ENCODE measurements at regions not wholly inside any gene's neighbourhood (a gene's known extent, or its start where the extent isn't known, plus 50 kb on each side); places are given as distances from the start of the nearest gene placed in this dataset.
A peak's percentile ranks its signal among the peaks of the same experiment; 100 is the strongest.

DNA sequence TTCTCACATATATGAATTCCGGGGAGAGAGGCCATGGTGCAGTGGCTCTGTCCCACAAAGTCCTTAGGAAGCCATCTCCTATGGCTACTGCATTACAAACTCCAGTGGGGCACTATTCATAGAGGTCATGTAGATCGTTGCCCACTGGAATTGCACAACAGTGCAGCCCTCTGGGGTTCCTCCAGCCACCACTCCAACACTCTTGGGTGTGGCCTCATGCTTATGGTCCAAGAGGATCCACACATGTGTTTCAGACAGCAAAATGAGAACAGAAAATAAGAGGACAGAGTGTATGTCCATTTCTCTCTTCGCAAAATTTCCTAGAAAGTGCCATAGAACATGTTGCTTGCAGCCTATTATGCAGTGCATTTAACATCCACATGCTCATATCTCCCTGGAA lies 444.2 kb upstream of the FAM241A start:
- DNase-seq (ENCODE audit: low spot score): no peak

DNA sequence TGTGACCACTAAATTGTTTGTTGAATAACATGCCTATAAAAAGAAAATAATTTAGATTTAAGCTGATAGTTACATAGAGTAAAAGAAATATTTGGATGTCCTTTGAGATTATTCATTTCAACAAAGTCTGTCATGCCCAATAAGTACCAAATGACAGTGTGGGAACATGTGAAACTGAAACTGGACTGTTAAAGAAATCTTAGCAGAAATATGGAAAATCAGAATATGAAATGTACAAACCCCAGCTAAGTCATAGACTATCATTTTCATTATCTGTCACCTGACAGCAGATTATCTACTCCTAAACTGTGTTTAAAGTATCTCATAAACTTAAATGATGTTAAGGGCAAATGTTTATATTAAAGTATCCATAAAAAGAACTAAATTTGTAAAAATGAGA lies 437.8 kb upstream of the FAM241A start:
- DNase-seq (ENCODE audit: low spot score): no peak

DNA sequence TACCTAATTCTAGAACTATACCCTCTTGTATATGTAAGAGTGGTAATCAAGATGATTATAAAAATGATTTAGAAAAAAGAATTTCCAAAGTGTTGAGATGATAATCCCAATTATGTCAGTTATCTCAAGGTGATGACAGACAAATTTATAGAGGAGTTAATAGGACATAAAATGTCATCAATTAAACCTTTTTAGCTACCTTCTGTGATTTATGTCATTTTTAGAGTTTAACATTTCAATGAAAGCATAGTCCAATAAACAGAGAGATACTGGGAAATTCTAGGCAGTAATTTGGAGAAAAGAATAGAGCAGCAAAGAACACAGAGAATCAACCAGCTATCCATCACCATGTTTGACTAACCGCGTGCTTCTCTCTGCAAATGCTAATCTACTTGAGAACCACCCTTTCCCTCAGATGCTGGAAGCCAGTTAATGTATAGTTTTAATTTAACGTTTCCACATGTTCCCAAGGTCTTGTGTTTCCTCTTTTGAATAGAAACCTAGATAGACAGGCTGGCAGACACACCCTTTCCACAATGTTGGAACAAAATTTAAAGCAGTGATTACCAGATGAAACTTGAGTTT lies 433.1 kb upstream of the FAM241A start:
- DNase-seq (ENCODE audit: low spot score): no peak

DNA sequence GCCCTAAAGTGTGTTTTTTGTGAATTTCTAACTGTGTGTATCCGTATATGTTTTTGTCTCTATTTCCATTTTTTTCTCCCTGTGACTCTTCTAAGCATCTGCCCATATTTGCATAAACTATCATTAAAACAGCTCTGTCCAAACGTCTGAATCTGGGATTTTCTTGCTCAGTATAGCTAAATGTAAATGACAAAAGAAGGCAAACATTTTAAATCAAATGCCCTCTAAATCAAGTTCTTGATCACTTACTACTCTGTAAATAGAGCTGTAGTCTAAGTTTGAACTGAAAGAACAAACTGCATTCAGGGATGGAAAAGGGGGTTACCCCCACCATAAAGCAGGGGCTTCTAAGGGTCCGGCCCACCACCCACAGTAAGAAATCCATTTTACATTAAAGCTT lies 432.0 kb upstream of the FAM241A start:
- DNase-seq (ENCODE audit: low spot score): no peak

DNA sequence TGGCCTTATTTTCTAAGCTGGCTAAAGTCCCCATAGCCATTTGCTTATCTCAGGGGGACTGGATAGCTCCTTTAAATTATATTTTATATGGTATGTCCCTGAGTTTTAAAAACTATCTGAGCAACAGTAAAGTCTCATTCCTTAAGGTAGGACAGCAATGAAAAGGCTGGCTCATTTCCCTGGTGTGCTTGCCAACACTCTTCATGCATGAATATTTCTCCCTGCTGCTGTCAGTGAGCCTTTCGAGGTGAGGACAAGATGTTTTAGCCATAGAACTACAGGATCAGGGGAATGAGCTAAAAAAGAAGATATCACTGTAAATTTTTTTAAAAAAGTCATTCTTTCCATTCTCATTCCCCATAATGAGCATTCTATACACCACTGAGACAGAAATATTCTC lies 427.3 kb upstream of the FAM241A start:
- no peak for DNase-seq (ENCODE audit: low spot score)

DNA sequence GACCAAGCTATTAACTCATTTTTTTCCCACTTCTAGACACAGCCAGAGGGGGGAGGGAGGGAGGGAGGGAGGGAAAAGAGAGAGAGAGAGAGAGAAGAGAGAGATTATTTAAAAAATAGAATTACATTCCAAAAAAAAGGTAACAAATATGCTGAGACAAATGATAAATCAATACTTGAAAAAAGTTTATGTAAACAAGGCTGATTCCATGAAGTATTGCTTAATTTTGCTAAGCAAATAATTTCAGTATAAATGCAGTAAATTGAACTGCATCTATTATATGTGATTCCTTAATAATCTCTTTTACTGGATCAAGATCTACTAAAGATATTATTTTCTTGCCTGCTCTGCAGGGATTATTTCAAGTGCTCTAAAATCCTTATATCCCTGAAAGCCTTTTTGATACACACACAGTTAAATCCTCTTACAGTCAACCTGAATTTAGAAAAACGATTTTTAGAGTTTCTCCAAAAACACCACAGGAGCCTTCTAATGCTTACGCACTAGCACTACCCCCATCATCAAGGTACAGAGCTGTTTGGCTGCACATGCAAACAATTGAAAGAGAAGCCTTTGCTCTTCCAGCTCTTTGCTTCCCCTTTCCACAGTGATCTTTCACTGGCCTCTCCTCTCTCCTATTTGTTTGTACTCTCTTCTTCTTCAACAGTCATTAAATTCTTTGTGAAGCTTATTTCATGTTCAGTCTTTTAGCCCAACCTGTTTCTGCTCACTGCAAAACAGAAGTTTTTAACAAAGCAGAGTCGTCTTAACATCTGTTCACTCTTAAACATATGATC lies 426.3 kb upstream of the FAM241A start:
- no peak for DNase-seq (ENCODE audit: low spot score)

DNA sequence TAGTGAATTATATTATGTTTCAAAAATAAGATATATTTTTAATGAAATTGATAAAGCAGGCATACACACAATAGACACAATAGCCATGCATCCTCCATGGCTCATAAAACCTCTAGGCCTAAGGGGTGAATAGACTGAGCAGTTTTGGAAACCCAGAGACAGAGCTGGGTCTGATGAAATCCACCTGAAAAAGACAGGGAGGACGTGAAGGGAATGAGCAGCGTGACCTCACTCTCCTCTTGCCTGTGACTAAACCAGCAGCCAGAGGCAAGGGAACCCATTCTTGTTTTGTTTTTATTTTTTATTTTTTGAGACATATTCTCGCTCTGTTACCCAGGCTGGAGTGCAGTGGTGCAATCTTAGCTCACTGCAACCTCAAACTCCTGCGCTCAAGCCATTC lies 424.4 kb upstream of the FAM241A start:
- no peak for DNase-seq (ENCODE audit: low spot score)

DNA sequence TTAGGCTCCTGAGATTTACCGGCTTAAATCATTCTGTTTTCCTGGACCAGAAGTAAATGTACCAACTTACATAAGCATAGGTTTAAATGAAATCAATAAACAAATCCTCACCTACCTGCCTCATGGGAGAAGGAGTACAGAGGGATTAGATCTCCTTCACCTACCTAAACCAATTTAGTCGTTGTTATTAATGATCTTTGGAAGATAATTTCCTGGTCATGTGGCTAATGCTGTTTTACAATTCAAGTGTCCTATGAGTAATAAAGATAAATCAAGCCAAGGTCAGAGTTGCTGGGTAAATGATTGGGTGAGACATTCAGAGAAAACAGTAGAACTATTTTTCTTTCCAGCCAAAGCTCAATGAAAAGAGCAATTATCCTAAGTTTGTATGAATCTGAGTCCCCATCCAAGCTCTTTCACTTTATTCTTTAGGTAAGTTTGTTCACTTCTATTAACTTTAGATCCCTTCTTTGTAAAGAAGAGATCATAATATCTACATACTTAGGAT lies 423.0 kb upstream of the FAM241A start:
- no peak for DNase-seq (ENCODE audit: low spot score)

DNA sequence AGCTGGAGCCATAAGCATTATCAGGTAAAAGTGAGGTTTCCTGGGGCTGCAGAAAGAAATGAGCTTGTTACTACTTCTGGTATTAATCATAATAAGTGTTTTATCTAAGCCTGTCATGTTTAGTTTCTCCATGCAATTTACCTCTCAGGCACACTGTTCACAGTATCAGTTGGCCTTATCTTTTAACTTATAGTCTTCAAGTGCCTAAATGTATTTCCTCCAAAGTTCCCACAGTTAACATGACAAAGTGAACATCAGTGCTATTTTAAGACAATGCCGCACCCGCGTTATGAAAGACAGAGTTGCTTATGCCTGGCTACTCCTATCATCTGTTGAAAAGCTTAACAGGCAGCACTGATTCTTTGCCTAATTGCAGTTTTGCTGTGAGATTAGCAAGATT lies 408.7 kb upstream of the FAM241A start:
- DNase-seq (ENCODE audit: low spot score): no peak

DNA sequence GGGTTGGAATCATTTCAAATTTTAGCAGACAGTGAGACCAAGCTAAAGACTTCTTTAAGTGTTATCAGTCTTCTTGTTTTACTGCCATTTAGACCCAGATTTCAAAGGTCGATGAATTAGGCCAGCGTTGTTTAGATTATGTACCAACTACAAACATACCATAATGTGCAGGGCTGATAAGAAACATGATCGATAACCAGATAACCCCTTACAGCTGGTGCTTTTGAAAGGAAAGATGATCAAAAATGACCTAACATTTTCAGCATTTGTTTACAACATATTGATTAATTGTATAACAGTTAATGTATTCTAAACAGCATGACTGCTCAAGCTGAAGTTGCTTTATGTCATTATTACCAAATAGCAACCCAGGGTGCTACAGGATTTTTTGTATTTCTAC lies 400.4 kb upstream of the FAM241A start:
- DNase-seq (ENCODE audit: low spot score): no peak

DNA sequence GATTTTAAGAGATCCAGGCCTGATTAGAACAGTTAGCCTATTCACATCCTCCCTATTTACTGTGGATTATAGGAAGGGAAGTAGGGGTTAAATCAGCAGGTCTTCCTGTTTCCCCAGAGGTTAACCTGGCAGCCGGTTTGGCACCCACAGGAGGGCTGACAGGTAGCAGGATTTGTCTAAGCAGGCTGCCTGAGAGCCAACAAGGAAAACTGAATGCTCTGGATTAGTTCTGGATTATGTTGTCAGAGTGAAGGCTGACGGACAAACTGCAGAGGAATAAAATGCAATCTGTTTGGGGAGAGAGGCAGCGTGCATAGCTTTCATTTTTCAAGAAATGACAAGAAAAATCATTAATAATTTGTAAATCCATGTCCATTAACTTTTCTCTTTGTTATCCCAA lies 397.1 kb upstream of the FAM241A start:
- no peak for DNase-seq (ENCODE audit: low spot score)

DNA sequence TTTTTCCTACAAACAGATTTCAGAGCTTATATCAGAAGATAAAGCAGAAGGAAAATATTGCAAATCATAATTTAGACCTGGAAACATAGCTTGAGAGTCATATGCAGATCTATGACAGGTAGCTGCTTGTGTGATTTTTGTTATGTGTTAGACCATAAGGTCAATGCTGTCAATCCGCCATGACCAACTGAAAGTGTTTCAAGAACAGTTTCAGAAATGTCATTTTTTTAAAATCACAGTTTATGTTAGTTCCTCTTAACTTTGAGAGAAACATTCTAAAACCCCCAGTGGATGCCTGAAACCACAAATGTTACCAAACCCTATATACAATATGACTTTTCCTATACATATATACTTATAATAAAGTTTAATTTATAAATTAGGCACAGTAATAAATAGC lies 391.3 kb upstream of the FAM241A start:
- DNase-seq (ENCODE audit: low spot score): no peak

DNA sequence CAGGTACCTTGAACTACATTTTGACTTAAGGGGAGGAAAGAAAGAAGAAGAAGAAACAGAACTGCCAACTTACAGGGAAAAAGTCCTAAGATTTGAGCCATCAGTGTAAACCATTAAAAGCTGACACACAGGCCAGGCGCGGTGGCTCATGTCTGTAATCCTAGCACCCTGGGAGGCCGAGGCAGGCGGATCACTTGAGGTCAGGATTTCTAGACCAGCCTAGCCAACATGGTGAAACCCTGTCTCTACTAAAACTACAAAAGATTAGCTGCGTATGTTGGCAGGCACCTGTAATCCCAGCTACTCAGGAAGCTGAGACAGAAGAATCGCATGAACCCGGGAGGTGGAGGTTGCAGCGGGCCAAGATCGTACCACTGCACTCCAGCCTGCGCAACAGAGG lies 389.7 kb upstream of the FAM241A start:
- no peak for DNase-seq (ENCODE audit: low spot score)

DNA sequence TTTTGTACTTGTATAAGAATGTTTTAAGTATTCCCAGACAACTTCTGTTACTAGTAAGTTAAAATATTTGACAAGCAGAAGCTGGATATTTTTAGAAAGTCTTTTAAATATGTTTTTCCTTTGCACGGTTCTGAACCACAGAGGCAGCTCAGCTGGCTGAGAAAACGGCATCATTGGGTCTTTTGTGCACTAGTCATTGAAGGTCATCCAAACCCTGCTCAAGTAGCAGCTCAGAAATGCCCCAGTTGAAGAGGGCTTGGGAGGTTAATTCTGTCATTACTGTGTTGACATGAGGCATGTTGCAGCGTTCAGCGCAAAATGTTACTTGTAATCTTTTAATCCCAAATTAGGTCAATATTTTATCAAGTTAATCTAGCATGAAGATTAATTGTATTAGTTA lies 383.7 kb upstream of the FAM241A start:
- DNase-seq (ENCODE audit: low spot score): no peak

DNA sequence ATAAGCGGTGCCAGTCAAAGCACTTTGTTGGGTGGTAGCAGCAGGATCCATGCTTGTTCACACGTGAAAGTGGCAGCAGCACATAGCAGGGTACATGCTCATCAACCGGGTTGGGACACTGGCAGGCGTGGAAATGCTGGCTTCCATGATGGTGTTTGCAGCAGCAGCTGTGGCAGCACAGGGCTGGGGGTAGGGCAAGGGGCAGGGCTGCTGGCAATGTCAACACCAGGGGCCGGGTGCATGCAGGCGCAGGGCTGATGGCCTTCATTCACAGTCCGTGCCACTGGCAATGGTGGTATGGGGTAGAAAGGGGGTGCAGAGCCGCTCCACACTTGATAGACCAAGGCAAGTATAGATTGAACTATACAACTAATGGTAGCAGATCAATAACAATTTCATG lies 374.7 kb upstream of the FAM241A start:
- DNase-seq (ENCODE audit: low spot score): no peak

DNA sequence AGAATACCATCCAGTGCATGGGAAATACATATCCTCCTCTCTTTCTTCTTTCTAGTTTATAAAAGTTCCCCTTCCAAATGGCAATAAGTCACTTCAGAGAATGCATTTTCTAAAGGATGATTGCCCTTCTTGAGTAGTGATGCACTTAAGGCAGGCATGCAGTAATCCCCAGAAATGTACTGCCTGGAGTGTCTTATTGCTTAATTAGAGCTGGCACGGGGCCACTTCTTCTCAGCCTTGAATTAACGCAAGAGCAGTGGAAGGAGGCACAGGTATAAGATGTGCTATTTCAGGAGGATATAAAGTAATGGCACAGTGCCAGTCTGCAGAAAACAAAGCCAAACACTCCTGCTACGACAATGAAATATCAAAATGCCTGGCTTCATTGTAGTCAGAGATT lies 371.4 kb upstream of the FAM241A start:
- DNase-seq (ENCODE audit: low spot score): no peak

DNA sequence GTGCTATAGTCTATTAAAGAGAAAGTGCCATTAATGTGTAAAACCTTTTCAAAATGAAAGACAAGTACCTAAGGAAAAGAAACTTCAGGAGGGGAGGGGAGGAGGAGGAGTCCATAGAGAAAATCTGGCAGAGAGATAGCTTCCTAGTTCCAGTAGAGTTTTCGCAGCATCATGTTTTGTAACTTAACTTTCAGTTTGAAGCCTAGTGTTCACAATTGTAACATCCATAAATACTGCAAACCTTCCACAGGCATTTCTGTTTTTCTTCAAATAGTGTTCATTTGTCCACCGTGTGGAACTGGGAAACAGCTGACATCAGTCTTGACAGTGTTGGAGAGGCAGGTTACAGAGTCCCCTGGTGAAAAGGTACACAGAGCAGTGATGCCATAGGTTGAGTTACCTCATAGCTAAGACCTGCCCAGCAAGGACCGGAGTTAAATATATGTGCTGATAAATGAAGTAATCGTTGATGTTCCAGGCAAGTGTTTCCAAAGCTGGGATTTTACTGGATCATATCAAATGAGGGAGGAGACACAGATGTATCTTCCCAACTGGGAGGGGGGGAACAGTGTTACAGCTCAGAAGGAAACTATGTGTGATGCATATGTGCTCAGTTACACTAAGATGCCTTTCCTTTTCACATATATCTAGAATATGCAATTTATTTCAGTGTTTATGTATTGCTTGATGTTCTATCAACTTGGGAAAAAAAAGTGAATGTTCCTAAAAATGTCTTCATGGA lies 369.5 kb upstream of the FAM241A start:
- no peak for DNase-seq (ENCODE audit: low spot score)

DNA sequence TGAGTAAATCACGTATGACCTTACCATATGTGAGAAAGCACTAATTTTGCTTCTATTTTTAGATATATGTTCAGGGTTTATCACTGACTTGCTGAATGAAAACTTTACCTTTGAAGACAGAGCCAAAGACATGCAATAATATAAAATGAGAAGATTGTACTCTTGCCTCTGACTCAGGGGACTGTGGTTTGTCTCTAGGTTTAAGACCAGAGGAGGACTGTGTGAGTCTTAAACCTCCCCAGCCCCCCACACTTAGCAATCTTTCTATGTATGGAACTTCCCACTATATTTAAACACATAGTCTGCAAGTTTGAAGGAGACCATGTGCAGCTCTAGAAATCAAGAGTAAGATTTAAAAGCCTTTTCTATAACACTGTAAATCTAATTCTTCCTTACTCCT lies 368.7 kb upstream of the FAM241A start:
- no peak for DNase-seq (ENCODE audit: low spot score)

DNA sequence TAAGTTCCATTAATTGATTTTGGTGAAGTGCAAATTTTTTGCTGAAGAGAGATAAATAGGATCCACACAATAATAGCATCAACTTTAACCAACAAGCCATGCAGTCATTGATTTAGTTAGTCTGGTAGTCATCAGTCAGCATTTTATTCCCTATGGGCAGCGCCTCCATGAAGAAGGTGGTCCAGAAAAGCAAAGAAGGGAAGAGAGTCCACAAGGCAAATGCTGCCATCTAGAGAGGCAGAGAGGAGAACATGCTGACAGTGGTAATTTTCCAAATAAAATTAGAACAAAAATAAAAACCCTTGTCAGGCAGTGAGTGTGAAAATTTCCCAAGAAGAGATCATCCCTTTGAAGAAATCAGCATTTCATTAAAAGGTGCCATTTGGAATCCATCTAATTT lies 366.7 kb upstream of the FAM241A start:
- DNase-seq (ENCODE audit: low spot score): peak; percentile 10

DNA sequence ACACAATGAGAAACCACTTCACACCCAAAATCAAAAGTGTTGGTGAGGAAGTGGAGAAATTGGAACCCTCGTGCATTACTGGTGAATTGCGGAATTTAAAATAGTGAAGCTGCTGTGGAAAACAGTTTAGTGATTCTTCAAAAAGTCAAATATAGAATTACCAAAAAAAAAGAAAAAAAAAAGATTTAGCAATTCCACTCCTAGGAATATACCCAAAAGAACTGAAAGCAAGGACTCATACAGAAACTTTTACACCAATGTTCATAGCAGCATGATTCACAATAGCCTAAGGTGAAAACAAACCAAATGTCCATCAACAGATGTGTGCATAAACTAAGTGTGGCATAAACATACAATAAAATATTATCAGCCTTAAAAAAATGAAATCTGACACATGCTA lies 364.3 kb upstream of the FAM241A start:
- DNase-seq (ENCODE audit: low spot score): no peak

DNA sequence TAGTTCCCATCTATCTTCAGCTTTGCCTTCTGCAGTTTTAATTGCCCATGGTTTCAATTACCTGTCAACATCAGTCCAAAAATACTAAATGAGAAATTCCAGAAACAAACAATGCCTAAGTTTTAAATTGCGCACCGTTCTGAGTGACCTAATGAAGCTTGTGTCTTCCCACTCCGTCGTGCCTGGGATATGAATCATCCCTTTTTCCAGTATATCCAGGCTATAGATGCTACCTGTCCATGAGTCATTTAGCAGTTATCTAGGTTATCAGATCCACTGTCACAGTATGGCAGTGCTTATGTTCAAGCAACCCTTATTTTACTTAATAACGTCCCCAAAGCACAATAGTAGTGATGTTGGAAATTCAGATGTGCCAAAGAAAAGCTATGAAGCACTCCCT lies 363.6 kb upstream of the FAM241A start:
- no peak for DNase-seq (ENCODE audit: low spot score)

DNA sequence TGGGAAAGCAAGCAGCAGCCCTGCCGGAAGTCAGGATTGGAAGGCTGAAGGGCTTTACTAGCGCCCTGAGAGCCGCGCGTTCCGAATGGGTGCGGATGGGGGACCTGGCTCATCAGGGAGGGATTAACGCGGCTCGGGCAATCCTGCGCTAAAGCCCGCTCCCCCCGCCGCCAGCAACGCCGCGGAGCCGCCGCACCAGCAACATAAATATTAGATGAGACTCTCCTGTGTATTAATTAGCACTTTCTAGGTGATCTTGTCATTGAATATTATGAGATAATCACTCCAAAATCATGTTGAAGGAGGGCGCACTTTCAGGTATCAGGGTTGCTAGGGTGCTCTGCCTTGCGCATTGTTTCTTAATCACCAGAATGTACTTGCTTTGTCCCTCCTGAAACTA lies 357.2 kb upstream of the FAM241A start:
- DNase-seq (ENCODE audit: low spot score): no peak
